NCI-H2081 (cell line): ENCODE measurements at regions not wholly inside any gene's neighbourhood (a gene's known extent, or its start where the extent isn't known, plus 50 kb on each side); places are given as distances from the start of the nearest gene placed in this dataset.

Source experiments
- DNase-seq, 2 experiments: peaks; one replicate each; lab custom pipeline; 2025; lab: John Stamatoyannopoulos, UW

DNA sequence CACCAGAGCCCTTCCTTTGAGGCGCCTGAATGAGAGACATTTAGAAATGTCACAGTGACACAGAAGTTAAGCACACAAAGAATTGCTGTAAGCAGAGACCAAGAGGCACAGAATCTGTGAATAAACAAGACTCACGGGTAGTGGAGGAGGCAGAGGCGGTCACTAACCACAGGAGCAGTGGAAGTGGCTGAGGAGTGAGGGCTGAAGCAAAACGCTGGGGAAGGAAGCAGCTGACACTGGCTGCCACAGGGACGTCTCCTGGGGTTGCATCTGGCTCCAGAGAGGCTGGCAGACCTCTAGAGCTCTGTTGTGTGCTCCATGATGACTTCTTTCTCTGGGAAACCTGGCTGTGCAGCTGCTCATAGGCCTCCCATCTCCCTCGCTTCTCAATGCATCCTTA, 65.0 kb upstream of the SLC2A12 start:
- peak in 1 of 2 experiments; percentile 6 for DNase-seq

GRCh38 chr6:134115715-134116074, 63.3 kb upstream of the SLC2A12 start:
- no peak for DNase-seq

GRCh38 chr6:134114918-134115714, 62.7 kb upstream of the SLC2A12 start:
- DNase-seq: no peak

DNA sequence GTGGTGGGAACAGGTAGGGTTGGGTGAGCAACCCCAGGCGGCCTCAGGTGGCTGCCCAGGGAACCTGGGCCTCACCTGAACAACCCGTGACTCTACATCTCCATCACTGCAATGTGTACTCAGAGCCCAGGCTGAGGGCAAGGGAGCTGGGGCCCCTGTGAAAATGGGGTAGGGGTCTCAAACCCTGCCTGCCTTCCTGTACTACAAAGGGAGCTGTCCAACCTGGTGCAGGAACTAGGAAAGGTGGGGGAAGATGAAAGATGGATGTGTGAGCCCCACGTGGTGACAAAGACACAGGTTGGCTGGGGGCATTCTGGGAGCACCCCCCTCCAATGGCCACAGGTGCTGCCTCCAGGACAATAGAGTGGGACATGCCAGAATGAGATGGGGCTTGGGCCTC, 62.1 kb upstream of the SLC2A12 start:
- no peak for DNase-seq

- no peak for DNase-seq
These were observed 59.3 kb upstream of the SLC2A12 start for GRCh38 chr6:134111726-134112125.

GRCh38 chr6:134111062-134111677, 58.7 kb upstream of the SLC2A12 start:
- DNase-seq: peak; percentile 7 to 22

- no peak for DNase-seq
These were observed 54.3 kb upstream of the SLC2A12 start for GRCh38 chr6:134106702-134107101.

- no peak for DNase-seq
These were observed 53.5 kb upstream of the SLC2A12 start for GRCh38 chr6:134105940-134106339.

- no peak for DNase-seq
These were observed 50.6 kb upstream of the SLC2A12 start for GRCh38 chr6:134103006-134103405.
